Osteocyte (in vitro differentiated cells): ENCODE measurements at regions not wholly inside any gene's neighbourhood (a gene's known extent, or its start where the extent isn't known, plus 50 kb on each side); places are given as distances from the start of the nearest gene placed in this dataset.
"Not testable (repeated sequence)": the region's sequence is repeated elsewhere in the genome, so short reads cannot be mapped to it uniquely, and the experiment has no call there.

Experiments used
- DNase-seq: peaks from one replicate; pipeline ENCODE4 v3.0.0; 2021; ENCODE audit warnings: mixed read lengths; ENCODE audit not compliant: unreplicated experiment; ENCODE audit errors: extremely low spot score
- H3K27ac Mint-ChIP-seq: one replicate; pipeline ENCODE4 v1.8.0; 2021; ENCODE audit warnings: mild to moderate bottlenecking, mixed read lengths; ENCODE audit not compliant: unreplicated experiment
- H3K27me3 Mint-ChIP-seq: one replicate; pipeline ENCODE4 v1.8.0; 2021; ENCODE audit warnings: mixed read lengths; ENCODE audit not compliant: unreplicated experiment
- H3K36me3 Mint-ChIP-seq: one replicate; pipeline ENCODE4 v1.8.0; 2021; ENCODE audit warnings: mixed read lengths; ENCODE audit not compliant: unreplicated experiment
- H3K4me1 Mint-ChIP-seq: one replicate; pipeline ENCODE4 v1.8.0; 2021; ENCODE audit warnings: mixed read lengths; ENCODE audit not compliant: unreplicated experiment
- H3K4me3 Mint-ChIP-seq: one replicate; pipeline ENCODE4 v1.8.0; 2021; ENCODE audit warnings: mild to moderate bottlenecking, moderate library complexity, mixed read lengths; ENCODE audit not compliant: unreplicated experiment
- H3K9me3 Mint-ChIP-seq: one replicate; pipeline ENCODE4 v1.8.0; 2021; ENCODE audit warnings: mixed read lengths; ENCODE audit not compliant: unreplicated experiment
- TF ChIP-seq, protein P1 (sequence below): fragments of 200-600 bp; sonication (generic); IDR thresholded peaks from 2 replicates; pipeline ENCODE4 v1.5.0; 2021; ENCODE audit warnings: antibody characterized with exemption, mild to moderate bottlenecking, moderate library complexity

DNA sequence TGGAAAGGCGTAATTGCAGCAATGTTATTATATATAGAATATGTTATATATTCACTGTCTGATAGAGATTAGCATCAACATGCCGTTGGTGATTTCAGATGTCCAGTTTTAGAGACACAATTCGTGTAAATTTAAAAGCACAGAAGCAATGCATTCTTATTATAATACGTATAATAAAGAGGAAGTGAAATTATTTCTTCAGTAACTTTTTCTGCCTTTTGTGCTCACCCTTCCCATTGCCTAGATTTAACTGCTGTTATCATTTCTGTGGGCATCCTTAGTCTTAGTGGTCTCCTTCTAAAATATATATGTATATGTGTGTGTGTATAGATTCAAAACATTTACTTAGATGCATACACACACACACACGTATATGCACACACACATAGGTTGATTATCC, 592.5 kb upstream of the GOLIM4 start:
- Mint-ChIP-seq H3K27ac (no peak overlapping the region), H3K4me1 (no peaks in the 10 kb centered on the region), H3K27me3 (no peaks in the 10 kb centered on the region), H3K4me3 (no peak overlapping the region), H3K36me3 (no peaks in the 10 kb centered on the region), H3K9me3 (no peaks in the 10 kb centered on the region)
- no peak for DNase-seq
- TF ChIP-seq, protein P1, sequence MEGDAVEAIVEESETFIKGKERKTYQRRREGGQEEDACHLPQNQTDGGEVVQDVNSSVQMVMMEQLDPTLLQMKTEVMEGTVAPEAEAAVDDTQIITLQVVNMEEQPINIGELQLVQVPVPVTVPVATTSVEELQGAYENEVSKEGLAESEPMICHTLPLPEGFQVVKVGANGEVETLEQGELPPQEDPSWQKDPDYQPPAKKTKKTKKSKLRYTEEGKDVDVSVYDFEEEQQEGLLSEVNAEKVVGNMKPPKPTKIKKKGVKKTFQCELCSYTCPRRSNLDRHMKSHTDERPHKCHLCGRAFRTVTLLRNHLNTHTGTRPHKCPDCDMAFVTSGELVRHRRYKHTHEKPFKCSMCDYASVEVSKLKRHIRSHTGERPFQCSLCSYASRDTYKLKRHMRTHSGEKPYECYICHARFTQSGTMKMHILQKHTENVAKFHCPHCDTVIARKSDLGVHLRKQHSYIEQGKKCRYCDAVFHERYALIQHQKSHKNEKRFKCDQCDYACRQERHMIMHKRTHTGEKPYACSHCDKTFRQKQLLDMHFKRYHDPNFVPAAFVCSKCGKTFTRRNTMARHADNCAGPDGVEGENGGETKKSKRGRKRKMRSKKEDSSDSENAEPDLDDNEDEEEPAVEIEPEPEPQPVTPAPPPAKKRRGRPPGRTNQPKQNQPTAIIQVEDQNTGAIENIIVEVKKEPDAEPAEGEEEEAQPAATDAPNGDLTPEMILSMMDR: no peak

DNA sequence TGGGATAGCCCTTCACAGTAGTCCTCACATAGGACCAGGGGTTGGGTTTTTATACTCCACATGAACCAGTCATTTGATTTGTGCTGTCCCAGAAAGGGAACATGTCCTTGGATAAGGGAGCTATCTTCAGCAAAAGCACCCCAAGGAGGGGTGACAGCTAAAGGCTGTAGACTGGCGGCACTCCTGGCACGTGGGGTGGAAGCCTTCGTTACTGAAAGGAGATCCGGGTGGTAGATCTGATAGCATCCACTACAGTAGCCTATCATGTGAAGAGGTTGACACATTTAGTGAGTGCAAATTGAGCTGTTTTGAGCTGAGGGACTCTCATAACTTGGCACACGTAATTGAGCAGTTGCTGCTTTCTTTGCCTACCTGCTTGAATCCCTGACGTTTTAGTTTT, 588.8 kb upstream of the GOLIM4 start:
- Mint-ChIP-seq H3K4me3 (no peak overlapping the region), H3K27me3 (no peaks in the 10 kb centered on the region), H3K4me1 (no peaks in the 10 kb centered on the region), H3K9me3 (peaks cover 6% of the 10 kb centered on the region), H3K36me3 (no peaks in the 10 kb centered on the region), H3K27ac (no peak overlapping the region)
- TF ChIP-seq, protein P1: no peak
- no peak for DNase-seq

DNA sequence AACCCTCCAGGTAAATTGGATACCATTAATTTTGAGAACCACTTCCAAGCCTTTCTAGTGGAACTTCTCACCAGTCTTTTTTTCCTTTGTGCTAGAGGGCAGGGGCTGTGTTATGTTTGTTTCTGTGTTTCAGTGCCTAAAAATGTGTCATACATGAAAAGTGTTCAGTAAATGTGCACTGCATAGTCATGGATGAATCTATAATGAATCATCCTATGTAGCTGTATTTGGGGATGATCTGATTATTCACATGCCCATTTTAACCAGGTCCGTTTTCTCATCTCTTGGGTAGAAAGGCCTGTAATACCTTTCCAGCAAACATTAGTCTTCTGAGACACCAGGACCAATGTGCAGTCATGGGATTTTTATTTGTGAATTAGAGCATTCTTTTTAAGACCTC, 583.0 kb upstream of the GOLIM4 start:
- peaks cover 6% of the 10 kb centered on the region for H3K9me3 Mint-ChIP-seq
- no peaks in the 10 kb centered on the region for H3K4me1 Mint-ChIP-seq
- DNase-seq: no peak
- TF ChIP-seq, protein P1: no peak
- no peaks in the 10 kb centered on the region for H3K36me3 Mint-ChIP-seq
- H3K4me3 Mint-ChIP-seq: no peak overlapping the region
- no peak overlapping the region for H3K27ac Mint-ChIP-seq
- H3K27me3 Mint-ChIP-seq: no peaks in the 10 kb centered on the region

DNA sequence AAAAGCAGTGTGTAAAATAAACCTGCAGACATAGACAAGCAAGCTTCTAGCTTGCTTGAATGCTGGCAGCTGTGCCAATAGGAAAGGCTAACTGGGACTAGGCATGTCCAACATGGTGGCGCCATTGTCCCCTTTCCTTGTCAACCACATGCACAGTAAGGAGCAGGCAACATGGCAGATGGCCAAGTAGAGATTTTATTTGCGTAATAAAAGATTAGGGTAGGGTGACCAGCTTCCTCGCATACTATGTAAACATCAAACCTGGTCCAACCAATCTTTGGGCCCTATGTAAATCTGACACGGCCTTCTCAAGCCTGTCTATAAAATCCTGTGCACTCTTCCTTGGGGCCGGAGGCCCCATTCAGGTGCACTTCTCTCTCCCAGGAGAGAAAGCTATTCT, 575.4 kb upstream of the GOLIM4 start:
- Mint-ChIP-seq H3K27ac (no peak overlapping the region), H3K4me3 (no peak overlapping the region), H3K36me3 (no peaks in the 10 kb centered on the region), H3K27me3 (no peaks in the 10 kb centered on the region), H3K9me3 (no peaks in the 10 kb centered on the region), H3K4me1 (no peaks in the 10 kb centered on the region)
- TF ChIP-seq, protein P1: no peak
- no peak for DNase-seq

DNA sequence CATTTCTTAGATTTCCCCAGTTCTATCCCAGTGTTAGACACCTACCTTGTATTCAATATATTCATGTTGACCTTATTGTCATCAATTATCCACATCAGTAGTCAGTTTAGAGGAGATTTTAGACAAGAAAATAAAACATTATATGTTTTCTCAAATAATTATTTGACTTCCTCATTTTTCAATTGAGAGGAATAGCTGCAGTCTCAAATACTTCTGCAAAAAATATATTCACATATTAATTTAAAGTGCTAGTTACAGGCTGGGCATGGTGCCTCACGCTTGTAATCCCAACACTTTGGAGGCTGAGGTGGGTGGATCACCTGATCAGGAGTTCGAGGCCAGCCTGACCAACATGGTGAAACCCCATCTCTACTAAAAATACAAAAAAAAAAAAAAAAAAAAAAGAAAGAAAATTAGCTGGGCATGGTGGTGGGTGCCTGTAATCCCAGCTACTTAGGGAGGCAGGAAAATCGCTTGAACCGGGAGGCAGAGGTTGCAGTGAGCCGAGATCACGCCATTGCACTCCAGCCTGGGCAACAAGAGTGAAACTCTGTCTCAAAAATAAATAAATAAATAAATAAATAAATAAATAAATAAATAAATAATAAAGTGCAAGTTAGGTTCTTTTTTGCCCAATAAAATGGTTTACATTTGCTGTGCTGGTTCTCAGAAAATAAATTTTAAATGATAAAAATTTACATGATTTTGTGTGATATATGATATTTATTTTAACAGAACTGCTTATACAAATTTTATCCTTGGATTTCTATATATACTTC, 565.3 kb upstream of the GOLIM4 start:
- not testable (repeated sequence) for DNase-seq, H3K9me3 Mint-ChIP-seq, H3K27me3 Mint-ChIP-seq, H3K27ac Mint-ChIP-seq, H3K36me3 Mint-ChIP-seq, H3K4me1 Mint-ChIP-seq, H3K4me3 Mint-ChIP-seq
